ENCODE measurements at regions not wholly inside any gene's neighbourhood (a gene's known extent, or its start where the extent isn't known, plus 50 kb on each side); places are given as distances from the start of the nearest gene placed in this dataset.
A peak's percentile ranks its signal among the peaks of the same experiment; 100 is the strongest.

- no peak overlapping the region for H3K27ac Mint-ChIP-seq
- H3K27me3 Mint-ChIP-seq, result no peaks in the 10 kb centered on the region
- peaks cover 13 to 22% (median 18%) of the 10 kb centered on the region in 3 donors for H3K4me1 Mint-ChIP-seq
- H3K36me3 Mint-ChIP-seq, result no peaks in the 10 kb centered on the region
- H3K9me3 Mint-ChIP-seq, result no peaks in the 10 kb centered on the region
- peak overlapping the region in 2 of 4 donors; percentile 41 to 67 for H3K4me3 Mint-ChIP-seq
Measured at GRCh38 chr2:12168791-12169388, 422.5 kb downstream of the LPIN1 start.

DNA sequence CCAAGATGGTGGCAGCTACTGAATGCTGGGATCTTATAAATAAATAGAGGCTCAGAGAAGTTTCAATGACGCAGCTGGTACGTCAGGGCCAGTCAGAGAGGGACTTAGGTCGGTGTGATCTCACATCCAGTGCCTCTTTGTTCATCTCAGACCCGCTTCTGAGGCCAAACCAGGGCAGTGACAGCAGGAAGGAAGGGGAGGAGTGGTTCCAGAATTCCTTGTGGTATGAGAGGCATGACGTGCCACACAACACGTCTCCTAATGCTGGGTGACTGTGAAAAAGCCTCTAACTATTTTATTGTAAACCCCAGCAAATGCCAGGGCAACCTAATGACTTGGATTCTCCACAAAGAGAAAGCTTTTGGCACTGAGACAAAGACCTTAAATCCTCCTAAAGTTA, 423.3 kb downstream of the LPIN1 start:
- Mint-ChIP-seq H3K4me1 (peaks cover 13 to 22% (median 18%) of the 10 kb centered on the region in 3 donors), H3K27me3 (no peaks in the 10 kb centered on the region), H3K4me3 (no peak overlapping the region), H3K36me3 (no peaks in the 10 kb centered on the region), H3K9me3 (no peaks in the 10 kb centered on the region), H3K27ac (no peak overlapping the region)

DNA sequence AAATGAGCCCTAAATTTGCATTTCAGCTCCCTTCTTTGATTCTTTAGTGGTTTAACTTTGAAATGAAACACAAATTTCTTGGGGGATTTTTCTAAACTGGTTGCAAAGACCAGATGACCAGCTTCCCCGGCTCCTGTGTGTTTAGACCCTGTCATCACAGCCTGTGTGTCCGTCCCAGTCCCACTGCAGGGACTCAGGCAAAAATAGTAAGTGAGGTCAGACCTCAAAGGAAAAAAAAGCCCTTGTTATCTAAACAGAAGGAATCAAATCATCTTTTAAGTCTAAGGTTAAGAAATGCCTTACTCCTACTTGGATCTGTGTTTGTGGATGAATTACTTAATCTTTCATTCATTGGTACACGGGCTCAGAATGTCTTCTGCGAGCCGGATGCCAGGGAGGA, 423.7 kb downstream of the LPIN1 start:
- Mint-ChIP-seq H3K4me3 (peak overlapping the region in 1 of 4 donors; percentile 63), H3K4me1 (peaks cover 13 to 22% (median 18%) of the 10 kb centered on the region in 3 donors), H3K27ac (no peak overlapping the region), H3K9me3 (no peaks in the 10 kb centered on the region), H3K36me3 (no peaks in the 10 kb centered on the region), H3K27me3 (no peaks in the 10 kb centered on the region)

DNA sequence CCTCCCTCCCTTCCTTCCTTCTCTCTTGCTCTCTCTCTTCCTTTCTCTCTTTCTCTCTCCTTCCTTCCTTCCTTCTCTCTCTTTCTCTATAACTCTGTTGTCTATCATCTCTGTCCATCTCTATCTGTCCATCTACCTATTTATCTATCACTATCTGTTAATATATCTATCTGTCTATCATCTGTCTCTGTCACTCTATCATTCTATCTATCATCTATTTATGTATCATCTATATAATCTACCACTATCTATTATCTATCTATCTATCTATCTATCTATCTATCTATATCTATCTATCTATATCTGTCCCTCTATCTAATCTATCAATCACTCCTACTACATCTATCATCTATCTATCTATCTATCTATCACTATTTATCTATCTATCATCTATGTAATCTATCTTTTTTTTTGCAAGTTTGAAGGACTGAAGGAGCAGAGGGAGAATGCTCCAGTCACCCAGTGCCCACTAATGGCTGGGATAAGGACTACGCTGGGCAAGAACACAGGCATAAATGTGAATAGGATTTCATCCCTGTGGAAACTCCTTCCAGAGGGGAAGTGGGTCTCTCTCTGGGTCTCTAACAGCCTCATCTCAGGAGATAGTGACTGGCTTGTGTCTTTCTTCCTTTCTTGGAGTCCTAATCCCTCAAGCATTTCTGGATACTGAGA, 427.0 kb downstream of the LPIN1 start:
- H3K27ac Mint-ChIP-seq, result no peak overlapping the region
- H3K27me3 Mint-ChIP-seq, result peaks cover 2% of the 10 kb centered on the region
- no peaks in the 10 kb centered on the region for H3K36me3 Mint-ChIP-seq
- no peak overlapping the region for H3K4me3 Mint-ChIP-seq
- H3K4me1 Mint-ChIP-seq, result peaks cover 24 to 26% (median 24%) of the 10 kb centered on the region in 3 donors
- H3K9me3 Mint-ChIP-seq, result no peaks in the 10 kb centered on the region

DNA sequence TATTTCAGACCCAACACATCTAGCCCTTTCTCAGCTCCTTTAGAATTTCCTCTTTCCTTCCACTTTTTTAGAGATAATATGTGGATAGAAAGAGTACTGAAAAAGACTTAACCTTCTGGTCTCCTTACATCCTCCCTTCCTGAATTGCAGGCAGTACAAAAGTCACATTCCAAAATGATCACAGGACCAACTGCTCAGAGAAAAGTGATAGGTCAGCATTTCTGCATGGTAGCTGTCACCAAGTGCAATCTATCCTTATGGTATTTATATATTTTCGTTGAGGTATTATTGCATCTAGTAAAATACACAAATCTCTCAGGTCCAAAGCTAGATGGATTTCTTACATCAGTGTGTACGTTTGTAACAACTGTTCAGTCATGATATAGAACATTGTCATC, 427.5 kb downstream of the LPIN1 start:
- no peak overlapping the region for H3K4me3 Mint-ChIP-seq
- no peaks in the 10 kb centered on the region for H3K36me3 Mint-ChIP-seq
- no peaks in the 10 kb centered on the region for H3K9me3 Mint-ChIP-seq
- no peak overlapping the region for H3K27ac Mint-ChIP-seq
- H3K4me1 Mint-ChIP-seq, result peaks cover 19 to 24% (median 20%) of the 10 kb centered on the region in 3 donors
- H3K27me3 Mint-ChIP-seq, result peaks cover 2% of the 10 kb centered on the region

- H3K27ac Mint-ChIP-seq, result no peak overlapping the region
- peaks cover 9 to 14% (median 10%) of the 10 kb centered on the region in 3 donors for H3K4me1 Mint-ChIP-seq
Measured at GRCh38 chr2:12175323-12175722, 428.9 kb downstream of the LPIN1 start.

GRCh38 chr2:12176623-12177454, 430.4 kb downstream of the LPIN1 start:
- peaks cover 5 to 13% (median 7%) of the 10 kb centered on the region in 3 donors for H3K4me1 Mint-ChIP-seq
- H3K27ac Mint-ChIP-seq, result no peak overlapping the region
- H3K27me3 Mint-ChIP-seq, result peaks cover 2% of the 10 kb centered on the region
- H3K36me3 Mint-ChIP-seq, result no peaks in the 10 kb centered on the region
- no peaks in the 10 kb centered on the region for H3K9me3 Mint-ChIP-seq
- H3K4me3 Mint-ChIP-seq, result peak overlapping the region in 2 of 4 donors; percentile 38 to 44

More at GRCh38 chr2:12175323-12175722, 428.9 kb downstream of the LPIN1 start:
- Mint-ChIP-seq H3K36me3 (no peaks in the 10 kb centered on the region), H3K9me3 (no peaks in the 10 kb centered on the region), H3K4me3 (no peak overlapping the region), H3K27me3 (peaks cover 2% of the 10 kb centered on the region)

- no peaks in the 10 kb centered on the region for H3K36me3 Mint-ChIP-seq
- H3K27ac Mint-ChIP-seq, result no peak overlapping the region
- no peaks in the 10 kb centered on the region for H3K9me3 Mint-ChIP-seq
- H3K27me3 Mint-ChIP-seq, result peaks cover 2% of the 10 kb centered on the region
- peaks cover 5 to 13% (median 7%) of the 10 kb centered on the region in 3 donors for H3K4me1 Mint-ChIP-seq
- peak overlapping the region in 2 of 4 donors; percentile 49 to 78 for H3K4me3 Mint-ChIP-seq
Measured at GRCh38 chr2:12177455-12178288, 431.2 kb downstream of the LPIN1 start.

GRCh38 chr2:12178289-12179080, 432.1 kb downstream of the LPIN1 start:
- Mint-ChIP-seq H3K4me3 (peak overlapping the region in 1 of 4 donors; percentile 1), H3K9me3 (no peaks in the 10 kb centered on the region), H3K4me1 (peaks cover 3 to 13% (median 7%) of the 10 kb centered on the region in 3 donors), H3K27me3 (peaks cover 2% of the 10 kb centered on the region), H3K36me3 (no peaks in the 10 kb centered on the region), H3K27ac (no peak overlapping the region)

GRCh38 chr2:12180031-12180430, 433.6 kb downstream of the LPIN1 start:
- Mint-ChIP-seq H3K36me3 (no peaks in the 10 kb centered on the region), H3K27ac (no peak overlapping the region), H3K4me3 (no peak overlapping the region), H3K4me1 (peaks cover 3 to 13% (median 7%) of the 10 kb centered on the region in 3 donors), H3K27me3 (peaks cover 2% of the 10 kb centered on the region), H3K9me3 (no peaks in the 10 kb centered on the region)

DNA sequence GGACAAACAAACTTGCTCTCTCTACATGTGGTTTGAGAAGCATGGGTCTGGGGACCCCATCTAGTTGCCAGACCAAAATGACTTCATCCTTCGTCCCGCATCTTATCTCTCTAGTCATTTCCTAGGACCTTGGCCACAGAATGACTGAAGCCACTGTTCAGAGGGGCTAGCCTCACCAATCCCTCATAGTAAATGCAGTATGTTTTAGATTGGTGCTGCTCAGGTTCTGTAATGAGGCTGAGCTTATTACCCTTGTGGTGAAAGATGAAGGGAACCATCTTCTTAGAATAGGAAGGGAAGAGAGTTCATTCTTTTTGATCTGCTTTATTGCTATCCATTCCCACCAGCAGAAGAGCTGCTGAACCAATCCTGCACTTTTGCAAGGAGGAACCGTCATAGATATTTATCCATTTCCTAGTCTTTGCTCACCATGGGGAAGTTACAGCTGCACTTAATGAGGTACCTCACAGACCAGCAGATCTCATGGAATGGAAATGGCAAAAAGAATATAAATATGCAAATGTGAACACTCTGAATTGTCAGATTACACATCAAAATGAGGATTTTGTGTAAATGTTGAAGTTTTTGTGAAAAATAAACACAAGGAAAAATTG, 436.7 kb downstream of the LPIN1 start:
- Mint-ChIP-seq H3K4me1 (peaks cover 0 to 1% (median 0%) of the 10 kb centered on the region in 3 donors), H3K4me3 (no peak overlapping the region), H3K9me3 (no peaks in the 10 kb centered on the region), H3K27me3 (no peaks in the 10 kb centered on the region), H3K36me3 (no peaks in the 10 kb centered on the region), H3K27ac (no peak overlapping the region)

- Mint-ChIP-seq H3K27me3 (no peaks in the 10 kb centered on the region), H3K4me1 (peaks cover 4 to 11% (median 7%) of the 10 kb centered on the region in 3 donors), H3K27ac (peak overlapping the region in 1 of 3 donors; percentile 17), H3K36me3 (peaks cover 5% of the 10 kb centered on the region), H3K4me3 (no peak overlapping the region), H3K9me3 (peaks cover 0 to 9% (median 7%) of the 10 kb centered on the region in 3 donors)
Measured at GRCh38 chr2:12192762-12193161, 446.3 kb downstream of the LPIN1 start.

DNA sequence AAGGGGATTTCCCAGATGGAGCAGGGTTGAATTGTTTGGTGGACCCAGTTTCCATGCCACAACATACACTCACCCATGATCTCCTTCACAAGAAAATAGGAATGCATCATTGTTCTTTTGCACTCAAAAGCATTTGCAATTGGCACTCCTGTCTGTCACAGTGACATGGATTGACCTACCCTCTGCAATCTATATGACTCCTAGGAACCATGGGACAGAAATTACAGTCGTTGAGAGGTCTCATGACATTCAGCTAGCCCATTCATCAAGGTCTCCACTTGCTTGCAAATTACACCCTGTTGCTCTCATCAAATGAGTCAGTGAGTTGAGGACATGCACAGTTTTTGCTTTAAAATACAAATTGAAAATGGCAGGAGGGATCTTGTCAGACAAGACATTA, 448.5 kb downstream of the LPIN1 start:
- Mint-ChIP-seq H3K4me1 (peaks cover 4 to 7% (median 6%) of the 10 kb centered on the region in 3 donors), H3K36me3 (peaks cover 2% of the 10 kb centered on the region), H3K9me3 (peaks cover 0 to 9% (median 7%) of the 10 kb centered on the region in 3 donors), H3K4me3 (no peak overlapping the region), H3K27ac (no peak overlapping the region), H3K27me3 (no peaks in the 10 kb centered on the region)

Data from IgD-negative memory B cell (primary cell).